ENCODE measurements at regions not wholly inside any gene's neighbourhood (a gene's known extent, or its start where the extent isn't known, plus 50 kb on each side); places are given as distances from the start of the nearest gene placed in this dataset.
"Not testable (repeated sequence)": the region's sequence is repeated elsewhere in the genome, so short reads cannot be mapped to it uniquely, and the experiment has no call there.

- no peak for DNase-seq (ENCODE audit: low read depth)
Measured at GRCh38 chr6:145073811-145074210, 661.5 kb downstream of the EPM2A start.

GRCh38 chr6:145074805-145075204 is 660.5 kb downstream of the EPM2A start:
- DNase-seq (ENCODE audit: low read depth), result no peak

GRCh38 chr6:145075425-145075824 is 659.9 kb downstream of the EPM2A start:
- DNase-seq (ENCODE audit: low read depth), result no peak

- no peak for DNase-seq (ENCODE audit: low read depth)
Measured at GRCh38 chr6:145076115-145076841, 659.0 kb downstream of the EPM2A start.

DNA sequence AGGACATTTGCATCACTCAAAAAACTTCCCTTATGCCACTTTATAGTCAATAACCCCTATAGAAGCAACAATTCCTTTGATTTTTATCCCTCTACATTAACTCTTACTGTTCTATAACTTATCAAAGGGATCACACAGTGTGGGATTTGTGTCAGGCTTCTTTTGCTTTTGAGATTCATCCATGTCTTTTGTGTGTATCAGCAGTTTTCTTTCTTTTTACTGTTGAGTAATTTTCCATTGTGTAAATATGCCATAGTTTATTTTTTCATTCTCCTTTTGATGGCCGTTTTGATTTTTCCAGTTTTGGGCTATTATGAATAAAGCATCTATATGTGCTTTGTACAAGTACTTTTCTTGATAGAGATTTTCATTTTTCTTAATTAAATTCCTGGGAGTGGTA is 657.9 kb downstream of the EPM2A start:
- no peak for DNase-seq (ENCODE audit: low read depth)

DNA sequence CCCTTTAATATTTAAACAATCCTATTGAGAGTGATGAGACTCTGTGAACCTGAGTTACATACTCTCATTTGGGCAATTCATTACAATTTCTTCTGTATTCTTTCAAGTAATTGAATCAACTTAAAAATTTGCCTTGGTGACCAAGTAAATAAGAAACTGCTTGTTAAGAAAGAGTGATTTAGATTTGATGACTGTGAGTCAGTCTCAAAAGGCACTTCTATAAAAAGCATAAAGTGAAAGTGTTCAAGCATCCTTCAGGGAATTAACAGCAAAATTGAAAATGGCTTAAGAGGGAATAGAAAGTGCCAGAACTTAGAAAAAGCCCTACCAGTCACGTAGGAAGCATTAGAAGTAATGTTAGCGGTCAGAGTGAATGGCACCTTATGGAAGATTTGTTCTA is 654.7 kb downstream of the EPM2A start:
- DNase-seq (ENCODE audit: low read depth), result no peak

- no peak for DNase-seq (ENCODE audit: low read depth)
Measured at GRCh38 chr6:145081677-145082076, 653.6 kb downstream of the EPM2A start.

DNA sequence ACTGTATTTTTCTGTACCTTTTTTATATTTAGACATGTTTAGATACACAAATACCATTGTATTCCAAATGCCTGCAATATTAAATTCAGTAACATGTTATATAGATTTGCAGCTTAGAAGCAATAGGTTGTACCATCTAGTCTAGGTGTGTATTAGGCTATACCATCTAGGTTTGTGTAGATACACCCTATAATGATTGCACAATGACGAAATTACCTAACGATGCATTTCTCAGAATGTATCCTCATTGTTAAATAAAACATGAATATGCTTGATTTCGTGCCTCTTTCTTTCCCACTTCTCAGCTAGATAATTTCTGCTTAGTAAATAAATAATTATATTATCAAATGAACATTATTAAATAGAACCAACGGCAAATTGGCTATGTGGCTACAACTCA is 653.0 kb downstream of the EPM2A start:
- DNase-seq (ENCODE audit: low read depth), result no peak

DNA sequence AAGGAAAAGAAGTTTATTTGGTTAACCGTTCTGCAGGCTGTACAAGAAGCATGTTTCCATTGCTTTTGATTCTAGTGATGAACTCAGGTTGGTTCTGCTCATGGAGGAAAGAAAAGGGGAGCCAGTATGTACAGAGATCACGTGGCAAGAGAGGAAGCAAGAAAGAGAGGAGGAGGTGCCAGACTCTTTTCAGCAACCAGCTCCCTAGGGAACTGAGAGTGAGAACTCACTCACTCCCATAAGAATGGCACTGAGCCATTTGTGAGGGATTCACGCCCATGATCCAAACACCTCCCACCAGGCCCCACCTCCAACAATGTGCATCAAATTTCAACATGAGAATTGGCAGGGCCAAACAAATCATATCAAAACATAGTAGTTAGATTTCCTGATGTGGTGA is 649.1 kb downstream of the EPM2A start:
- DNase-seq (ENCODE audit: low read depth), result peak; percentile 62

GRCh38 chr6:145087034-145087433 is 648.3 kb downstream of the EPM2A start:
- no peak for DNase-seq (ENCODE audit: low read depth)

- no peak for DNase-seq (ENCODE audit: low read depth)
Measured at GRCh38 chr6:145090801-145091585, 644.3 kb downstream of the EPM2A start.

- no peak for DNase-seq (ENCODE audit: low read depth)
Measured at GRCh38 chr6:145091586-145092142, 643.7 kb downstream of the EPM2A start.

DNA sequence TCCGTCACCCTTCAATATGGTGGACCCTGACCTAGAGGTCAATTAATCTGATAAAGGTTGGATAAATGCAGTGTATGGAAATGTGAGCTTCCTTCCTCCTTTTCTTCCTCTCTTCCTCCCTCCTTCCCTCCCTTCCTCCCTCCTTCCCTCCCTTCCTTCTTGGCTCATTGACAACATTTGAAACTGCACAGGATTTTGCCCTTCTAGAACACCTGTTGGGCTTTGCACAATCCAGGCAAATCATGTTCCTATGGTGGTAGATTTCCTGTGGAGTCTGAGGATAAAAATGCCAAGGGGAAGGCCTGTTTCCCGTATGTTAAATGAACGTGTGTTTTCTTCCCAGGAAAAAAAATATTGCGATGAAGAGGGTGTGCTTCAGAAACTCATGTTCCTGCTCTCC is 642.8 kb downstream of the EPM2A start:
- DNase-seq (ENCODE audit: low read depth), result no peak

- no peak for DNase-seq (ENCODE audit: low read depth)
Measured at GRCh38 chr6:145093226-145093625, 642.1 kb downstream of the EPM2A start.

DNA sequence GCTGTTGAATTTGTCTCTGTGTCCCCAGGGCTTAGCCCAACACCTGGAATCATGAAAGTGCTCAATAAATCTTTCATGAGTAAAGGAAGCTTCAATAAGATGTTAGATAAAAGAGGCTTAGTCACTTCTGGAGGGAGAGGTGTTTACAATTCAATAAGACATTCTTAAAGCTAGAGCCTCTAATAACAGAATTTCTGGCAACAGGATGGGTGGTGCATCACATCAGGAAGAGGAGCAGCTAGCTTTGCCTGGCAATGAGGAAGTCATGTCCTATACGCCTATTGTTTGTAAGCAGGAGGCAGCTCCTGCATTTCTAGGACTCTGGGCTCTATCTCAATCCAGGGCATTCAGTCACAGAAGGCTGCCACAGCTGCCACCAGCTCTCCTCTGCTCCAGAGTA is 638.5 kb downstream of the EPM2A start:
- DNase-seq (ENCODE audit: low read depth), result no peak

DNA sequence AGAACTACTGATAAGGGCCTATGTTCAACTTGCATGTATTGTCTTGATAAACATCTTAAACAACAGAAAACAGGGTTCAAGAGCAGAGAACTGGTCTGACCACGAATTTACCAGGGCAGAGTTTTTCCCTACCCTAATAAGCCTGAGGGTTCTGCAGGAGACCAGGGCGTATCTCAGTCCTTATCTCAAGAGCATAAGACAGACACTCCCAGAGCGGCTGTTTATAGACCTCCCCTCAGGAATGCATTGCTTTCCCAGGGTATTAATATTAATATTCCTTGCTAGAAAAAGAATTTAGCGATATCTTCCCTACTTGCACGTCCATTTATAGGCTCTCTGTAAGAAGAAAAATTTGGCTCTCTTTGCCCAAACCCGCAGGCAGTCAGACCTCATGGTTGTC is 637.2 kb downstream of the EPM2A start:
- not testable (repeated sequence) for DNase-seq (ENCODE audit: low read depth)

DNA sequence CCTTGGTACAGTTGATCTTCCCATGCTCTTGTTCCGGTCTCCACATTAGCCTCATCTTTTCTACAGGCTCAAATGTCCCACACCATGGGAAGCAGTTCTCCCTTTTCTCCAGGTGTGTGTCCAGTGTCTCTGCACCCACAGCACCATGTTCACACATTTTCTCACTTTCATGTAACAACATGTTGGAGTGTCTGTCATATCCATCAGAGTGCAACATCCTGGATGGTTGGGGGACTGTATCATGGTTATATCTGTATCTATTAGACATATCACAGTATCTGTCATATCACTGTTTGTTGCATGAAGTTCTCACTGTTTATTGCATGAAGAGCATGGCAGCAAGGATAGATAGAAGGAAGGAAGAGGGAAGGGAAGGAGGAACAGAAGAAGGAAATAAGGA is 635.6 kb downstream of the EPM2A start:
- no peak for DNase-seq (ENCODE audit: low read depth)

DNA sequence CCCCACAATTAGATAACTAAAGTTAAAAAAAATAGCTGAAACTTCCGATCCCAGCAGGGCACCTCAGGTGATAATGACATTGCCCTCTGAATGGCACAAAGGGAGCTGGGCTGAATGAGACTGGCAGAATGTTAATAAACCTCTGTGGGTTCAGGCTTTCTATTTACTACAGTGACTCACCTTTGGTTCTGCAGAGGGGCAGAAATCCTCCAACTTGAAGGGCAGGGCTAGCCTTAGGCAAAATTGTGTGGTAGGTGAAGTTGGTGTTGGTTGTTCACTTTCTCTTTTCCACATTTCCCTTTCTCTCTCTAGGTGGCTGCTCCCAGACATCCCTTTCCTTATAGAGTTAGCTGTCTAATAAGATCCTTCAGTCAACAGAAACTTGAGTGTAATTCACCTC is 625.2 kb downstream of the EPM2A start:
- DNase-seq (ENCODE audit: low read depth), result no peak

DNA sequence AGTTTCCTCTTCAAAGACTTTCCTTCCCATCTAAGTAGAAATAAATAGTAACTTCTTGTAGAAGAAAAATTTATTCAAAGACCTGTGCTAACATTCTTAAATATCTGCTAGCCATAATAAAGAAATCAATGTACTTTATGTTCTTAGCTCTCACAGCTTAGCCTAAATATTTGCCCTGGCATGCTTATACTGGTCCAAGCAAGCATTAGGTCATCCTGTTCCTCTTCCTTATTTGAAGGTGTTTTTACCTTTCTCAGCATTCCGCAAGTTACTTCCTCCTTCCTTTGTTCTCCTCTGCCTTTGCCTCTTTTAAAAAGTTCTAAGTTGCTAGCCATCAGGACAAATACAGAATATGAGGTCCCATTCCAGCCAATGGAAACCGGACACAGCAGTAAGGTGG is 623.9 kb downstream of the EPM2A start:
- not testable (repeated sequence) for DNase-seq (ENCODE audit: low read depth)

DNA sequence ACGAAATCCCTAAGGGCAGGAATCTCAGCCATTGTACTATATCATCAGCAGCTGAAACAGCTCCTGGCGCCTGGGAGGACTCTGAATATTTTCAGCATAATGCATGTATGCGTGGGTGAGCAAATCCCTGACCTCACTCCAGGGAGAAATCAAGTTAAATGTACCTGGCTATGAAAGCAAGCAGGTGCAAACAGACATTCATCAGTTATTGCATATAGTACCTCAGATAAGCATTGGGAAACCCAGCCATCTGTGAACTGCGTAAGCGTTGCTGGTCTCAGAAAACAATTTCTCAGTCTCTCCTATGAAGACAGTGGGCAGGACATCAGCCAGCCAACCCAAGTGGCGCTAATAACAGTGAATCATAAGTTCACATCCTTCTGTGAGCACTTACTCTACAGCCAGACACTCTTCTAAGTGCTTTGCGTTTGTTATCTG is 622.6 kb downstream of the EPM2A start:
- peak; percentile 2 for DNase-seq (ENCODE audit: low read depth)

- no peak for DNase-seq (ENCODE audit: low read depth)
Measured at GRCh38 chr6:145115638-145116037, 619.7 kb downstream of the EPM2A start.

- DNase-seq (ENCODE audit: low read depth), result no peak
Measured at GRCh38 chr6:145116591-145117178, 618.6 kb downstream of the EPM2A start.

- DNase-seq (ENCODE audit: low read depth), result no peak
Measured at GRCh38 chr6:145118224-145118623, 617.1 kb downstream of the EPM2A start.

Measured in fibroblast of gingiva (primary cell).